ENCODE measurements at regions not wholly inside any gene's neighbourhood (a gene's known extent, or its start where the extent isn't known, plus 50 kb on each side); places are given as distances from the start of the nearest gene placed in this dataset.

GRCh38 chr9:86679909-86680308 is 267.4 kb downstream of the GAS1 start:
- no peak for DNase-seq

GRCh38 chr9:86676396-86676795 is 270.9 kb downstream of the GAS1 start:
- DNase-seq, result no peak

DNA sequence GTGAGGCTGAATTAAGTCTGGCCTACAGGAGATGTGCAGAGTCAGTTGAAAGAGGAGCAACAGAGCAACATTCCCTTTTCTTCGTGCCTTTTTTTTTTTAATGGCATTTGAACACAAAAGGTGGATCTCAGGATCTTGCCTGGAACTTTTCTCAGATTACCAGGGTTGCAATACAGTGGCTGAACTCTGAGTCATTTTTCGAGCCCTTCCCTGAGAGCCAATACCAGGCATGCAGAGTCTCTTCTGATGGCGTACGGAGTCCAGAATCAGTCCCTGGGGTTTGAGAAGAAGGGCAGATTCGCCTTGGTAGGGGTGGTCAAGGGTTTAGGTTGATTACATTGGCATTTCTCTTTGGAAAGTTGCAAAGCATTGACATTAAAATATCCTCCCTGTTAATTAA is 271.5 kb downstream of the GAS1 start:
- DNase-seq, result no peak

DNA sequence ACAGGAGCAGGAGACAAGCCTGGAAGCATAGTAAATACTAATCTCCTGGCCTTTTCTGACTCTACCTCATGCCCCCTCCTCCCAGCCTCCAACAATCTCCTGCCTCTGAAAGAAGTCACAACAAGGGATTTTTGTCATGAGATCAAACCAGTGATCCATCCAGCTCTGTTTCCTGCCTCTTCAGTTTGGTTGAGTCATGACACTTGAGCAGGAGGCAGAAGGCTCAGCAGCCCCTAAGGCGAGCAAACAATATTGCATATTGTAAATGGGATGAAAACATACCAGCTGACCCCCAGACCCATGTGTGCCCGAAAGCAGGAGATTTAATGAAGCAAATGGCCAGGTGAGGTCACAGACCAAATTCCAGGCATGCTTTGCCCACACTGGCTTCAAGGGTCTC is 272.8 kb downstream of the GAS1 start:
- no peak for DNase-seq

DNA sequence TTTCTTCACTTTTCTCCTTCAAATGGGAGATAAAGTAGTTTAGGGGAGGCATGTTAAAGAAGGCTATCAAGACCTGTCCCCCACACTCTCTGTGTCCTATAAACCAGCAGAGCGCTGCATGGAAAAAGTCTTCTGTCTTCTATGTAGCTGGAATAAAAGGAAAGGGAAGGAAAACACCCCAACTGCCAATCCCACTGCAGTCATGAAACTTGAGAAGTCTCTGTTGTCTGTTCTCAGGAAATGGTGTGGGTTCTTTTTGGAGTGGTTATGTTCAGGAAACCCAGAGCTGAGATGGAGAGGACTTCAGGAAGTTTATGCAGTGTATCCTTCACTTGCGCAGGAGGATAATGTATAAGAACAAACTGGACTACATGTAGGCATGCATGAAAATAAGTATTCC is 274.3 kb downstream of the GAS1 start:
- DNase-seq, result no peak

- DNase-seq, result no peak
These were observed 275.0 kb downstream of the GAS1 start for GRCh38 chr9:86672301-86672700.

GRCh38 chr9:86671018-86671417 is 276.3 kb downstream of the GAS1 start:
- no peak for DNase-seq

DNA sequence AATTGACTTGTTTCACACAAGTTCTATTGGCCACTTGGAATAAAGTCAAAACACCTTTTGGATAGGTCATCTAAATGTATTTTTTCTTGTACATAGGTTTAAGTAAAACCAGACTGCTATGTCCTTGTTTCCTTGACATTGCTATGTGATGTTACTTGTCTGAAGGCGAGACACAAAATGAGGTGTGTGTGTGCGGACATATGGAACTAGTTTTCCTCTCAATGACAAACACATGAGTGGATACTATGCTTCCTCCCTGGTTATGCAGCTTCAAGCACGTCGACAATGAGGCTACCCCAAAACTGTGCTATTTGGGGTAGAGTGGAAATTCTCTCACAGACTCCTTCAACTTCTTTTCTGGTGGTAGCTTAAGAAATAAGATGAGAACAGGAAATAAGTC is 276.8 kb downstream of the GAS1 start:
- no peak for DNase-seq

GRCh38 chr9:86670076-86670475 is 277.2 kb downstream of the GAS1 start:
- DNase-seq, result no peak

DNA sequence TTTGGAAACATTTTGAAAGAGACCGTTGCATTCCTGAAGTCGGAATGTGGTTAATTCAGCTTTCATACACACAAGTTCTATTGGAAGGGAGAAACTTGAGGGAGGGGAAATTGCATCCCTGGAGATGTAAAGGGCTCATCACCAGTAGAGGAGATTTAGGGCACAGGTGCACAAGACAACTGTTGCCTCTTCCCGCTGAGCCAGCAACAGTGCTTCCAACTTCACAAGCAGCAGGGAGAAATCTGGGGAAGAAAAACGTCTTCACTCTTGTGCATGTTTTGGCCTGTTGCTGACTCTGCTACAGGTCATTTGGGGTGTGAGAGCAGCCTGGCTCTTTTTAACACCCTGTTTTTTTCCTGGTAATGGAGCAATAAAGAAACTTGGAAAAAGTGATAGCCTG is 277.9 kb downstream of the GAS1 start:
- DNase-seq, result no peak

- no peak for DNase-seq
These were observed 278.8 kb downstream of the GAS1 start for GRCh38 chr9:86668488-86668887.

DNA sequence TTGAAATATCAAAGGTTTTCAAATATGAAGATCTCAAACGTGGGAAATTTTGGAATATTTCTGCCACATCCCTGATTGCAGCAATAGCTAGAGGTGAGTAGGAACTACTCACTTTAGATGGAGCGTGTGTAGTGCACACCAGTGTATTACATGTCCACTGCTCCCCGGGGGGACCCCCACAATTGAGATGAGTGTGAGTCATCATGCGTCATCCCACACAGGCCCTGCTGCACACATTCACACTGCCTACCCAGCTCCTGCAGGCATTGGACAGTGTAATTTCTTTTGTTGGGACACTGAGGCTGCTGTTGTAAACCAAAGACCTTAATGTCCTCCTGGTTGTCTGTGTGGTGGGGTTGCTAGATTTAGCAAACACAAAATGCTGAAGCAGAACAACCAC is 280.0 kb downstream of the GAS1 start:
- DNase-seq, result no peak

DNA sequence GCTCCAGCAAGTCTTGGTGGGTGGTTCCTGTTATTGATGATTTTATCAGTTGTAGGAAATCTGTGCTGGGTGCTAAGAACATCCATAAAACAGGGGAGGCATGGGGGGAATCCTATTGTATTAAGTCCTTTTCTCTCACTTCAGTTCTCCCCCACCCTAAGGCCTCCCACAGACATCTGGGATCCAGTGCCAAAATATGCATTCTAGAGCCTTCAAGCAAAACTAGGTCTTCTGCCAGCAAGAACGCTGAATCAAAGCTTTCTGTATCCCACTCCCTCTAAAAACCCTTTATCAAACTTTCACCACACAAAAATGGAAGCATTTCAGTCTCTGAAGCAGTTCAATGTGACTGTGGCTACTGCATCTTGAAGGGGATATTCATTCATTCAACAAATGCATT is 281.9 kb downstream of the GAS1 start:
- DNase-seq, result no peak

DNA sequence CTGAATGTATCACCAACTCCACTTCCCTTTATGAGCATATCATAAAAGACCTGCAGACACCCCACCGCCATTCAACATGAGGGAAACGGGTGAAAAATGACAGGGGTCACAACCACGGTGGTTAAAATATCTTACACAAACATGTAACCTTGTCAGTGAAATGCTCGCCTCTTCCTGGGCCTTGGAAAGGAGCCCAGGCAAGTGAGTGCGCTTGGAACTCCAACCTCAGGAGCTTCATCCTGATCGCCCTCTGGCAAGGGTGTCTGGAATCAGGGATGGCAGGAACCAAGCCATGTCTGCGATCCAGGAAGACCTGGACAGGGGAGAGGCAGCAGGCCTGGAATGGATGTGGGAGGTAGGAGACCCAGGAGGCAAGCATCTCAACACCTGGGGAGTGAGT is 282.7 kb downstream of the GAS1 start:
- DNase-seq, result no peak

- DNase-seq, result no peak
These were observed 283.4 kb downstream of the GAS1 start for GRCh38 chr9:86663905-86664304.

GRCh38 chr9:86662890-86663468 is 284.3 kb downstream of the GAS1 start:
- no peak for DNase-seq

- no peak for DNase-seq
These were observed 287.0 kb downstream of the GAS1 start for GRCh38 chr9:86660146-86660943.

GRCh38 chr9:86659413-86660046 is 287.8 kb downstream of the GAS1 start:
- DNase-seq, result no peak

DNA sequence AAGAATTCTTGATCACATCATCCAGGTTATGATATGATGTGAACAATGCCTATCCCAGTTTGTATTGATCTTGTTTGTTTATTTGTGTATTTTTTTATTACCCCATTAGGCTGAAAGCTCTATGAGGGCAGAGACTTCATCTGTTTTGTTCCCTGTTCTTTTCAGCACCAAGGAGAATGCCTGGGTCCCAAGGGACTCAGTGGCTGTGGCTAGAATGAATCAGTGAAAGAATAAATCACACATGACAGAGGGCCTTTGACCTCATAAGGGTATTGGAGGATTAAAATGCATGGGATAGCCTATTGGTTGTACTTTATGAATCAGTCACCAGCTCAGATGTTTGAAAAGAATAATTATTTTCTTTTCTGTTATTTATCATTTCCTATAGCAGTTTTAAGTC is 292.2 kb downstream of the GAS1 start:
- no peak for DNase-seq

DNA sequence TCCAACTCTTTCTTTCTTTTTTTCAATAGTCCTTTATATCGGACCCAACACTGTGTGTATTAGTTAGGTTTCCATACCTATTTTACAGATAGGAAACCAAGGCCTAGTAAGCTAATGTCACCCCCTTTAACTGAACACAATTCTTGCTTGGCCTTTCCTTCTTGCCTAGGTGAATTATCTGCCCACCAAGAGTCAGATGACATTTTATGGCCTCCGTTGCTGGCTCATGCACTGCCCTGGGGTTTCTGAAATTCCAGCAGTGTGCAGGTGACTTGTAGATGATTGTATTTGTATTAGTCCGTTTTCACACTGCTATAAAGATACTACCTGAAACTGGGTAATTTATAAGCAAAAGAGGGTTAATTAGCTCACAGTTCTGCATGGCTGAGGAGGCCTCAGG is 293.8 kb downstream of the GAS1 start:
- DNase-seq, result no peak

DNA sequence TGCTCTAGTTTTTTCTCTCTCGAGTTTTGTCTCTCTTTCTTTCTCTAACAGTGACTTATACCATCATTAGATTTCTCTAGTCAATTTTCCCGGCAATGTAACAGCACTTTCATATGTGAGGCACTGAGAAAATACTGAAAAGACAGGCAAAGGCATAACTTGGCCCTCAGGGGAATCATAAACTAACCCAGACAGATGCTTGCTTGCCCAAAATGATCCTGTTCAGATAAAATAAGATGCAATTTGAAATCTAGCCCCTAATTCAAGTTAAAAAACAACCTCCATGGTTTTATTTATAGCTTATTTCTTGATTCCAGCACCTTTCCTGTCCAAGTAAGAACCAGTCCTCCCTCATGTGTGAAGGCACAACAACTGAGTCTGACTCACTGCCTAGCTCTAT is 294.6 kb downstream of the GAS1 start:
- no peak for DNase-seq

GRCh38 chr9:86649913-86650312 is 295.7 kb upstream of the TUT7 start:
- no peak for DNase-seq

GRCh38 chr9:86648828-86649170 is 294.6 kb upstream of the TUT7 start:
- DNase-seq, result no peak

DNA sequence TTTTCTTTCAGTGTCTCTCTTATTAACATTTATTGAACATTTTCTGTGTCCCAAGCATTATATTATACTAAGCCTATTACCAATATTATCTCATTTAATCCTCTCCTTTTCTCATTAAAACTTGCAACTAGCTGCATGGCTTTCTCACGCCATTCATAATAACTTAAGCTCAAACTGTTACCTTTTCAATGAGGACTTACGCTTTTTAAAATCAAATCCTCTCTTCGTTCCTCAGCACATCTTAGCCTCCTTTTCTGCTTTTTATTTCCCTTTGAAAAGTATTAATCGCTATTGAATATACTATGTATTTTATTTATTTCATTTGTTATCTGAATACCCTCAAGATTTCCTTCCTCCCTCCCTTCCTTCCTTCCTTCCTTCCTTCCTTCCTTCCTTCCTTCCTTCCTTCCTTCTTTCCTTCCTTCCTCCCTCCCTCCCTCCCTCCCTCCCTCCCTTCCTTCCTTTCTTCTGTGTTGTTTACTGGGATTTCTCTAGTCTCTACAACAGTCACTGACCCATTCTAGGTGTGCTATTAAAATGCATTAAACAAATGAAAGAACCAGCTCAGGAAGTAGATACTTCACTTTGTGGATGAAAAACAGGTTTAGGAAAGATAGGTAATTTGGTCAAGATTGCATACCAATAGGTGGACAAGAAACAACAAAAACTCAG is 294.1 kb upstream of the TUT7 start:
- DNase-seq, result no peak
